ENCODE measurements at regions not wholly inside any gene's neighbourhood (a gene's known extent, or its start where the extent isn't known, plus 50 kb on each side); places are given as distances from the start of the nearest gene placed in this dataset.

GRCh38 chr7:94284104-94284503 is 110.6 kb upstream of the COL1A2 start:
- FAIRE-seq (no peak), DNase-seq (no peak)
- Histone ChIP-seq H3K4me3 (ENCODE audit: low read length in 3 of 3) (no peak overlapping the region), H3K9me3 (ENCODE audit: control insufficient read depth in 2 of 3, insufficient read depth in 1 of 3, low read length in 3 of 3) (no peaks in the 10 kb centered on the region), H3K9ac (ENCODE audit: low read length in 3 of 3) (no peak overlapping the region), H3K36me3 (ENCODE audit: control insufficient read depth in 2 of 3, insufficient read depth in 3 of 3, low read length in 3 of 3) (no peaks in the 10 kb centered on the region), H3K27ac (ENCODE audit: low read depth in 2 of 2, low read length in 2 of 2) (no peak overlapping the region), H3K4me1 (ENCODE audit: control insufficient read depth in 2 of 3, insufficient read depth in 2 of 3, low read depth in 1 of 3, low read length in 3 of 3) (no peaks in the 10 kb centered on the region), H3K27me3 (ENCODE audit: control insufficient read depth, insufficient read depth, low read length) (no peaks in the 10 kb centered on the region)
- intact Hi-C loops (cut with DNase I): no loop called here
- TF ChIP-seq, protein P1, sequence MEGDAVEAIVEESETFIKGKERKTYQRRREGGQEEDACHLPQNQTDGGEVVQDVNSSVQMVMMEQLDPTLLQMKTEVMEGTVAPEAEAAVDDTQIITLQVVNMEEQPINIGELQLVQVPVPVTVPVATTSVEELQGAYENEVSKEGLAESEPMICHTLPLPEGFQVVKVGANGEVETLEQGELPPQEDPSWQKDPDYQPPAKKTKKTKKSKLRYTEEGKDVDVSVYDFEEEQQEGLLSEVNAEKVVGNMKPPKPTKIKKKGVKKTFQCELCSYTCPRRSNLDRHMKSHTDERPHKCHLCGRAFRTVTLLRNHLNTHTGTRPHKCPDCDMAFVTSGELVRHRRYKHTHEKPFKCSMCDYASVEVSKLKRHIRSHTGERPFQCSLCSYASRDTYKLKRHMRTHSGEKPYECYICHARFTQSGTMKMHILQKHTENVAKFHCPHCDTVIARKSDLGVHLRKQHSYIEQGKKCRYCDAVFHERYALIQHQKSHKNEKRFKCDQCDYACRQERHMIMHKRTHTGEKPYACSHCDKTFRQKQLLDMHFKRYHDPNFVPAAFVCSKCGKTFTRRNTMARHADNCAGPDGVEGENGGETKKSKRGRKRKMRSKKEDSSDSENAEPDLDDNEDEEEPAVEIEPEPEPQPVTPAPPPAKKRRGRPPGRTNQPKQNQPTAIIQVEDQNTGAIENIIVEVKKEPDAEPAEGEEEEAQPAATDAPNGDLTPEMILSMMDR (IDR thresholded peaks at IDR 0.05; ENCODE audit: borderline replicate concordance, extremely low read depth, insufficient read depth): no peak

DNA sequence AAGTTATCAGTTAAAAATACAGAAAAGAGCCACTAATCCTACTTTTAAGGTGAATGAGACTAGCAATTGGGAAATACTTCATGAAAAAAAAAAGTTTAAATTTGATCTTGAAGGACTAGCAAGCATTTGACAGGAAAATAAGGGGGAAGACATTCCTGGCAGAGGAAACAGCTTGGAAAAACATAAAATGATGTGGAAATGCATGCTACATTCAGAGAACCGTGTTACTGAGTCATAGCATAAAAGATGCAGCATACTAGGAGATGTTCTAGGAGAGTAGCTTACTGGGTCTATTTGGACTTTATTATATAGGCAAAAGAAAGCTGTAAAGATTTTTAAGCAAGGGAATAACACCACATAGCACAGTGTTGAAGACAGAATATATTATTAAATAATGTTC is 108.6 kb upstream of the COL1A2 start:
- Histone ChIP-seq H3K4me1 (ENCODE audit: control insufficient read depth in 2 of 3, insufficient read depth in 2 of 3, low read depth in 1 of 3, low read length in 3 of 3) (no peaks in the 10 kb centered on the region), H3K36me3 (ENCODE audit: control insufficient read depth in 2 of 3, insufficient read depth in 3 of 3, low read length in 3 of 3) (no peaks in the 10 kb centered on the region), H3K27ac (ENCODE audit: low read depth in 2 of 2, low read length in 2 of 2) (no peak overlapping the region), H3K4me3 (ENCODE audit: low read length in 3 of 3) (no peak overlapping the region), H3K9ac (ENCODE audit: low read length in 3 of 3) (no peak overlapping the region), H3K27me3 (ENCODE audit: control insufficient read depth, insufficient read depth, low read length) (no peaks in the 10 kb centered on the region), H3K9me3 (ENCODE audit: control insufficient read depth in 2 of 3, insufficient read depth in 1 of 3, low read length in 3 of 3) (no peaks in the 10 kb centered on the region)
- DNase-seq (no peak), FAIRE-seq (no peak)
- intact Hi-C loops (cut with DNase I): loop anchor here (5.0 kb wide), 1 partner anchor 151 kb away; no protein-coding TSS in a partner anchor
- TF ChIP-seq, protein P1 (IDR thresholded peaks at IDR 0.05; ENCODE audit: borderline replicate concordance, extremely low read depth, insufficient read depth): no peak

DNA sequence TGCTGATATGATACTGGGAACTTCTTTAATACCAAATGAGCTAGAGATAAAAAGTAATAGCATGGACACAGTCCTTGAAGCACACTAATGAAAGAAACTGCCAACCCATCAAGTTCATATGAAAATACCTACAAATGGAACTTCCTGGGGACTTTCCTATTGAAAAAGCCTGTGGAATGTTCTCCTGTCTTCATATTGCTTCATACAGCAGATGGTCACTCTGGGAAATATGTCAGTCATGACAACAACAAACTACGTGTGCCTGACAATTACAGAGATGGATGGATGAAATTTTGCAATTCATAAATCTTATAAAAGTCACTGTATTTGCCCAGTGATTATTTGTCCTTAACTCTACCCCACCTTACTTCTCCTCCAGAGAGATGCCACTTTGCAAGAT is 106.6 kb upstream of the COL1A2 start:
- TF ChIP-seq, protein P1 (IDR thresholded peaks at IDR 0.05; ENCODE audit: borderline replicate concordance, extremely low read depth, insufficient read depth): no peak

DNA sequence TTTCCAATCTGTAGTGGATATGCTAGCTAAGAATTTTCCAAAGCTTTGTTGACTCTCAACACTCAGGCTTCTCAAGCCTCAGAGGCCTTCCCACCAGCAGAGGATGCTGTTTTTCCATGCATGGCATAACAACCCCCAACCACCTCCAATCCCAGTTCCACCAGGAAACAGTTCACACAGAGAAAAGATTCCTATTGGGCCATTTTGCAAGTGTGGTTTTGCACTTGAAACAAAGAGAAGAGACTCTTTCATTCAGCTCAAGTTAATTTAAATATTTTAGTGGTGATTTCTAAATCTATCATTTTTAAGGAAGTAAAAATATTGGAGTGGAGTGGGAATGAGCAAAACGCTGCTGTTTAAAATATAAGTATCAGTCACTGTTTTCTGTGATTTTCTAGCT is 105.6 kb upstream of the COL1A2 start:
- TF ChIP-seq, protein P1 (IDR thresholded peaks at IDR 0.05; ENCODE audit: borderline replicate concordance, extremely low read depth, insufficient read depth): peak; percentile 95
- no peaks in the 10 kb centered on the region for H3K9me3 ChIP-seq (ENCODE audit: control insufficient read depth in 2 of 3, insufficient read depth in 1 of 3, low read length in 3 of 3)
- no peak overlapping the region for H3K9ac ChIP-seq (ENCODE audit: low read length in 3 of 3)
- H3K27ac ChIP-seq (ENCODE audit: low read depth in 2 of 2, low read length in 2 of 2): no peak overlapping the region
- intact Hi-C loops (cut with DNase I): loop anchor here (5.0 kb wide), 1 partner anchor 148 kb away; no protein-coding TSS in a partner anchor
- no peak overlapping the region for H3K4me3 ChIP-seq (ENCODE audit: low read length in 3 of 3)
- H3K36me3 ChIP-seq (ENCODE audit: control insufficient read depth in 2 of 3, insufficient read depth in 3 of 3, low read length in 3 of 3): no peaks in the 10 kb centered on the region
- H3K4me1 ChIP-seq (ENCODE audit: control insufficient read depth in 2 of 3, insufficient read depth in 2 of 3, low read depth in 1 of 3, low read length in 3 of 3): no peaks in the 10 kb centered on the region
- H3K27me3 ChIP-seq (ENCODE audit: control insufficient read depth, insufficient read depth, low read length): no peaks in the 10 kb centered on the region
- FAIRE-seq (peak; percentile 74), DNase-seq (peak in 4 of 5 donors; percentile 71 to 92 (median 85))

More for the DNA sequence above, 106.6 kb upstream of the COL1A2 start:
- Histone ChIP-seq H3K9ac (ENCODE audit: low read length in 3 of 3) (no peak overlapping the region), H3K27ac (ENCODE audit: low read depth in 2 of 2, low read length in 2 of 2) (no peak overlapping the region), H3K36me3 (ENCODE audit: control insufficient read depth in 2 of 3, insufficient read depth in 3 of 3, low read length in 3 of 3) (no peaks in the 10 kb centered on the region), H3K27me3 (ENCODE audit: control insufficient read depth, insufficient read depth, low read length) (no peaks in the 10 kb centered on the region), H3K4me3 (ENCODE audit: low read length in 3 of 3) (no peak overlapping the region), H3K9me3 (ENCODE audit: control insufficient read depth in 2 of 3, insufficient read depth in 1 of 3, low read length in 3 of 3) (no peaks in the 10 kb centered on the region), H3K4me1 (ENCODE audit: control insufficient read depth in 2 of 3, insufficient read depth in 2 of 3, low read depth in 1 of 3, low read length in 3 of 3) (no peaks in the 10 kb centered on the region)
- intact Hi-C loops (cut with DNase I): loop anchor here (5.0 kb wide), 1 partner anchor 149 kb away; no protein-coding TSS in a partner anchor
- DNase-seq (no peak), FAIRE-seq (no peak)
